ENCODE measurements at regions not wholly inside any gene's neighbourhood (a gene's known extent, or its start where the extent isn't known, plus 50 kb on each side); places are given as distances from the start of the nearest gene placed in this dataset.
"Not testable (repeated sequence)": the region's sequence is repeated elsewhere in the genome, so short reads cannot be mapped to it uniquely, and the experiment has no call there.

DNA sequence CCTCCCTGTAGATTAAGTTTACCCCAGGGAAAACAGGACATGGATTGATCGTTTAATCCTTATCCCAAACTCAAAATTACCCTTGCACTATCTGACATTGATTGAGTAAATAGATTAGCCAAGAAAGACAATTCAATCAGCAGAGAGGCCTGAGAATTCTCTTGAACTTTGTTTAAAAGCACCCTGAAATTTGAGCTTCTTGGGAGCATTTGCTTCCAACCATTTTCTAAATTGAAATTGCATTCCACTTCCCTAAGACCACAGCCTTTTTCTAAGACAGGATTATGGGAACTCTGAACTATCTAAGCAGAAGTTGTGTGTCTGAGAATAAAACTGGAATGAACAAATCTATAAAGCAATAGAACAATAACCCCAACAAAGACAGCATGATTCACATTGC lies 76.6 kb upstream of the TNRC6A start:
- CTCF ChIA-PET (ENCODE audit: unreplicated experiment) = no interaction called here
- no peaks in the 10 kb centered on the region for H3K36me3 ChIP-seq (ENCODE audit: insufficient read depth, low read length)
- BruUV-seq (replicated peaks) = no TSS peak
- POLR2A ChIA-PET = no interaction called here
- intact Hi-C loops (cut with micrococcal nuclease; ENCODE audit: unreplicated experiment) = no loop called here
- TF ChIP-seq EZH2phosphoT487 (IDR thresholded peaks at IDR 0.05; ENCODE audit: borderline replicate concordance, low read depth, low read length) = no peak
- TF ChIP-seq, protein P1, sequence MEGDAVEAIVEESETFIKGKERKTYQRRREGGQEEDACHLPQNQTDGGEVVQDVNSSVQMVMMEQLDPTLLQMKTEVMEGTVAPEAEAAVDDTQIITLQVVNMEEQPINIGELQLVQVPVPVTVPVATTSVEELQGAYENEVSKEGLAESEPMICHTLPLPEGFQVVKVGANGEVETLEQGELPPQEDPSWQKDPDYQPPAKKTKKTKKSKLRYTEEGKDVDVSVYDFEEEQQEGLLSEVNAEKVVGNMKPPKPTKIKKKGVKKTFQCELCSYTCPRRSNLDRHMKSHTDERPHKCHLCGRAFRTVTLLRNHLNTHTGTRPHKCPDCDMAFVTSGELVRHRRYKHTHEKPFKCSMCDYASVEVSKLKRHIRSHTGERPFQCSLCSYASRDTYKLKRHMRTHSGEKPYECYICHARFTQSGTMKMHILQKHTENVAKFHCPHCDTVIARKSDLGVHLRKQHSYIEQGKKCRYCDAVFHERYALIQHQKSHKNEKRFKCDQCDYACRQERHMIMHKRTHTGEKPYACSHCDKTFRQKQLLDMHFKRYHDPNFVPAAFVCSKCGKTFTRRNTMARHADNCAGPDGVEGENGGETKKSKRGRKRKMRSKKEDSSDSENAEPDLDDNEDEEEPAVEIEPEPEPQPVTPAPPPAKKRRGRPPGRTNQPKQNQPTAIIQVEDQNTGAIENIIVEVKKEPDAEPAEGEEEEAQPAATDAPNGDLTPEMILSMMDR (conservative IDR thresholded peaks at IDR 0.05; ENCODE audit: low read length) = no peak
- DNase-seq (ENCODE audit: low spot score) = no peak
- no peaks in the 10 kb centered on the region for H3K9me3 ChIP-seq (ENCODE audit: low read length)
- no peak overlapping the region for H2AFZ ChIP-seq (ENCODE audit: low read length)
- H3K79me2 ChIP-seq (ENCODE audit: insufficient read depth, low read depth, low read length) = no peaks in the 10 kb centered on the region
- no peaks in the 10 kb centered on the region for H4K20me1 ChIP-seq (ENCODE audit: insufficient read depth, low read length)
- H3K4me1 ChIP-seq (ENCODE audit: insufficient read depth, low read length, poor library complexity, severe bottlenecking) = no peaks in the 10 kb centered on the region
- no peak overlapping the region for H3K4me3 ChIP-seq (ENCODE audit: low read depth, low read length, poor library complexity, severe bottlenecking)
- H3K27ac ChIP-seq (ENCODE audit: low read depth, low read length, poor library complexity, severe bottlenecking) = no peak overlapping the region
- H3K4me2 ChIP-seq (ENCODE audit: low read length) = no peak overlapping the region
- H3K9me2 ChIP-seq (ENCODE audit: insufficient read depth, low read length) = no peaks in the 10 kb centered on the region

DNA sequence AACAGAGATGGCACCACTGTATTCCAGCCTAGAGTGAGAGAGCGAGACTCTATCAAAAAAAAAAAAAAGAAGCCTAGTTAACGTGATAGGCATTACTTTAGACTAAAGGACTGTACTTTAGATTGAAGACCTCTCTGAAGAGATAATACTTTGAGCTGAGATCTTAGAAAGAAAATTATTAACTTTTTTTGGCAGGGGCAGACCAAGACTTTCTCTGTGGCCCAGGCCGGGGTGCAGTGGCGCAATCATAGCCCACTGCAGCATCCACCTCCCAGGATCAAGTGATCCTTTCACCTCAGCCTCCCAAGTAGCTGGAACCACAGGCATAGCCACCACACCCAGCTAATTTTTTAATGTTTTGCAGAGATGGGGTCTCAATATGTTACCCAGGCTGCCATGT lies 75.7 kb upstream of the TNRC6A start:
- ChIA-PET POLR2A (interaction anchor here (0.6 kb wide), 1 partner anchor 259 kb away, joined by 3 read pairs; no protein-coding TSS in a partner anchor), CTCF (ENCODE audit: unreplicated experiment) (no interaction called here)
- Histone ChIP-seq H3K79me2 (ENCODE audit: insufficient read depth, low read depth, low read length) (no peaks in the 10 kb centered on the region), H3K9me2 (ENCODE audit: insufficient read depth, low read length) (no peaks in the 10 kb centered on the region), H3K9me3 (ENCODE audit: low read length) (no peaks in the 10 kb centered on the region), H4K20me1 (ENCODE audit: insufficient read depth, low read length) (no peaks in the 10 kb centered on the region), H3K4me2 (ENCODE audit: low read length) (no peak overlapping the region), H3K27ac (ENCODE audit: low read depth, low read length, poor library complexity, severe bottlenecking) (no peak overlapping the region), H2AFZ (ENCODE audit: low read length) (no peak overlapping the region), H3K4me1 (ENCODE audit: insufficient read depth, low read length, poor library complexity, severe bottlenecking) (no peaks in the 10 kb centered on the region), H3K4me3 (ENCODE audit: low read depth, low read length, poor library complexity, severe bottlenecking) (no peak overlapping the region), H3K36me3 (ENCODE audit: insufficient read depth, low read length) (no peaks in the 10 kb centered on the region)
- intact Hi-C loops (cut with micrococcal nuclease; ENCODE audit: unreplicated experiment) = no loop called here
- no peak for TF ChIP-seq EZH2phosphoT487 (IDR thresholded peaks at IDR 0.05; ENCODE audit: borderline replicate concordance, low read depth, low read length)
- TF ChIP-seq, protein P1 (conservative IDR thresholded peaks at IDR 0.05; ENCODE audit: low read length) = no peak
- BruUV-seq (replicated peaks) = no TSS peak
- DNase-seq (ENCODE audit: low spot score) = no peak

- H3K27ac ChIP-seq (ENCODE audit: low read depth, low read length, poor library complexity, severe bottlenecking); H3K9me3 ChIP-seq (ENCODE audit: low read length); H3K4me1 ChIP-seq (ENCODE audit: insufficient read depth, low read length, poor library complexity, severe bottlenecking); H2AFZ ChIP-seq (ENCODE audit: low read length); H3K4me3 ChIP-seq (ENCODE audit: low read depth, low read length, poor library complexity, severe bottlenecking); H3K36me3 ChIP-seq (ENCODE audit: insufficient read depth, low read length); DNase-seq (ENCODE audit: low spot score); H3K4me2 ChIP-seq (ENCODE audit: low read length); H4K20me1 ChIP-seq (ENCODE audit: insufficient read depth, low read length); H3K79me2 ChIP-seq (ENCODE audit: insufficient read depth, low read depth, low read length); BruUV-seq (replicated peaks); POLR2A ChIA-PET; CTCF ChIA-PET (ENCODE audit: unreplicated experiment); intact Hi-C loops (cut with micrococcal nuclease; ENCODE audit: unreplicated experiment); H3K9me2 ChIP-seq (ENCODE audit: insufficient read depth, low read length): not testable (repeated sequence)
Observed at GRCh38 chr16:24665942-24666341, 63.5 kb upstream of the TNRC6A start.
